RWPE1 (cell line): ENCODE measurements at regions not wholly inside any gene's neighbourhood (a gene's known extent, or its start where the extent isn't known, plus 50 kb on each side); places are given as distances from the start of the nearest gene placed in this dataset.

Source experiments
- CTCF ChIA-PET: fragments of 350-600 bp; sonication (Branson Sonifier 250); formaldehyde crosslinking; extraction: SDS; loops from one replicate; lab custom pipeline; 2021; lab: Yijun Ruan, JAX
- POLR2A ChIA-PET: fragments of 400-600 bp; formaldehyde crosslinking; extraction: SDS; loops from one replicate; lab custom pipeline; 2020; ENCODE audit warnings: antibody characterized with exemption; ENCODE audit not compliant: low non-redundant PET; lab: Yijun Ruan, JAX
- DNase-seq: peaks from one replicate; pipeline ENCODE4 v3.0.0; 2012; ENCODE audit warnings: low spot score
- H3K27ac ChIP-seq: fragments of 450-650 bp; 2 replicates; pipeline ENCODE4 v1.5.1; 2017
- CTCF ChIP-seq: fragments of 450-650 bp; conservative IDR thresholded peaks from 2 replicates; pipeline ENCODE4 v1.5.1; 2017; ENCODE audit warnings: low read depth, mild to moderate bottlenecking

DNA sequence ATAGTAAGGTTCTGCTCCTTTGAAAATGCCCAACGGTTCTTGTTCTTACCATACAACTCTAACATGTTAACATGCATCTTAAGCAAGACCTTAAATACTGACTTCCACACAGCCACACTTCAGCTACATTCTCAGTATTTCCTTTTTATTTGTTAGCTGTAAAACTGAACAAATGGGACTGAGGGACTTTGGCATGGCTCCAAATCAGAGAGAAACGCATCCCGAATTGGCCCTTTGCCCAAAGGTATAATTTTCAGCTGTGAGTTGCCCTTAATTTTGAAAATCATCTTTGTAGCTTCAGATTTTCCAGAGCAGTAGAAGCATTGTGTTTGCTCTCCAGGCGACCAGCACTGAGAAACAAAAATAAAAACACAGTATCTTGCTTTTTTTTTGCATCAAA lies 56.4 kb downstream of the NEUROD6 start:
- POLR2A ChIA-PET, result no interaction called here
- no peak overlapping the region for H3K27ac ChIP-seq
- CTCF ChIA-PET, result no interaction called here
- DNase-seq, result no peak
- TF ChIP-seq CTCF, result no peak

DNA sequence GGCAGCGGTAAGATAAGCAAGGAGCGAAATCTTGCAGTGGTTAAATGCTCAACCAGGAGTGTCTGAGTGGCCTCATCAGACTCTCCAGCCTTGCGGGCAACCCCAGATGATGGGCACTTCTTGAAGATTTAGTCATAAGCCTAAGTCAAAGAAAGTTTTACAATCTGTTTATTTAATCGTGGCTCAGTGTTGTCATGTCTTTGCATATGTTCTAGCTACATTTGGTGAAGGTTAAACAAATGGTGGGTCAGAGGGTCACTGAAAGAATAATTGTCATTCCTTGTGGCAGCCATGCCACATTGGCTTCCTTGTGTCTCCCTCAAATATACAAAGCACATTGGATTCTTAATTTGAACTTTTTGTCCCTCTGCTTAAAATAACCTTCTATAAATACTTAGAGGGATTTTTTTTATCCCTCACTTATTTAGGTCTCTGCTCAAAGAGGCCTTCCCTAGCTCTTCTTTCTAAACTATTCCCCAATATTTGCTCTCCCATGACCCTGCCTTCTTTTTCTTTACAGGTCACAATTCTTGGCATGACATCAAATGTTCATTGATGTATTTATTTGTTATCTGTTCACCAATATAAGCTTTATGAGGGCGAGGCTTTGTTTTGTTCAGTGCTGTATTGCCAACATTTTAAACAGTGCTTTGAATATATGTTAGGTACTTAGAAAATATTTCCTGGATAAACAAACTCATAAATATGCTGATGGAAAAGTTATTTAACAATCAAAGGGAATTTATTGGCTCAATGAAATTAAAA lies 68.7 kb downstream of the NEUROD6 start:
- ChIA-PET CTCF (no interaction called here), POLR2A (no interaction called here)

GRCh38 chr7:31267486-31267885 lies 73.0 kb downstream of the NEUROD6 start:
- DNase-seq, result no peak
- H3K27ac ChIP-seq, result no peak overlapping the region
- TF ChIP-seq CTCF, result no peak
- POLR2A ChIA-PET, result no interaction called here
- CTCF ChIA-PET, result no interaction called here

More for the DNA sequence above, 68.7 kb downstream of the NEUROD6 start:
- DNase-seq, result no peak
- H3K27ac ChIP-seq, result no peak overlapping the region
- no peak for TF ChIP-seq CTCF

DNA sequence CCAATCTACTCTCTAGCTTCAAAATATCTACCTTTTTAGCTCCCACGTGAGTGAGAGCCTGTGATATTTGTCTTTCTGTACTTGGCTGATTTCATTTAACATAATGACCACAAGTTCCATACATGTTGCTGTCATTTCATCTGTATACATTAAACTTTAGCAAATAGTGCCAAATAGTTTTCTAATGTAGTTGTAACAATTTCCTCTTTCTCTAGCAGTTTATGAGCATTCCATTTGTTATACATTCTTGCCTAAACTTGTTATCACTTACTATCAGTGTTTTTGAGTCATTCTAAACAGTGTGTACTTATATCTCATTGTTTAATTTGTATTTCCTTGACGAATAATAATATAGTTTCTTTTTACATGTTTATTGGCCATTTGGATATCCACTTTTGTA lies 77.2 kb downstream of the NEUROD6 start:
- no peak for TF ChIP-seq CTCF
- ChIA-PET CTCF (interaction anchor here (0.6 kb wide), 1 partner anchor 47 kb away, joined by 3 read pairs; no protein-coding TSS in a partner anchor), POLR2A (no interaction called here)
- H3K27ac ChIP-seq, result no peak overlapping the region
- DNase-seq, result peak; percentile 8

GRCh38 chr7:31261341-31261740 lies 79.2 kb downstream of the NEUROD6 start:
- no peak for DNase-seq
- POLR2A ChIA-PET, result no interaction called here
- H3K27ac ChIP-seq, result no peak overlapping the region
- TF ChIP-seq CTCF, result no peak
- CTCF ChIA-PET, result no interaction called here

GRCh38 chr7:31260851-31261250 lies 79.7 kb downstream of the NEUROD6 start:
- TF ChIP-seq CTCF, result no peak
- ChIA-PET POLR2A (no interaction called here), CTCF (no interaction called here)
- DNase-seq, result no peak
- H3K27ac ChIP-seq, result no peak overlapping the region
